ENCODE measurements at regions not wholly inside any gene's neighbourhood (a gene's known extent, or its start where the extent isn't known, plus 50 kb on each side); places are given as distances from the start of the nearest gene placed in this dataset.

DNA sequence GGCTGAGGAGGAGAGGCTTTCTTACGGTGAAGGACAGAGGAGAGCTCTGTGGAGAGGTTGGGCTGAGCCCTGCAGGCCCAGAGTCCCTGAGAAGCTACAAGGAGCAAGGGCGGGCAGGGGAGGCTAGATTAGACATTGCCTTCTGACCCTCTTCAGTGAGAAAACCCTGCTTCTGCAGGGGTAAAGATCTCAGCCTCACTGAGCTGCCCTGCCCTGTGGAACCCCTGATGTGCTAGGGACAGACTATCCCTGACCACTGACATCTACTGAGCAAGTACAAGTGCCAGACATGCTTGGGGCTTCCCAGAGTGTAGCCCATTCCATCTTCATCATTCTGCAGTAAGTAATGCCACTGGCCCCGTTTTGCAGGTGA lies 111.5 kb downstream of the CYP26B1 start:
- TF ChIP-seq, protein P1, sequence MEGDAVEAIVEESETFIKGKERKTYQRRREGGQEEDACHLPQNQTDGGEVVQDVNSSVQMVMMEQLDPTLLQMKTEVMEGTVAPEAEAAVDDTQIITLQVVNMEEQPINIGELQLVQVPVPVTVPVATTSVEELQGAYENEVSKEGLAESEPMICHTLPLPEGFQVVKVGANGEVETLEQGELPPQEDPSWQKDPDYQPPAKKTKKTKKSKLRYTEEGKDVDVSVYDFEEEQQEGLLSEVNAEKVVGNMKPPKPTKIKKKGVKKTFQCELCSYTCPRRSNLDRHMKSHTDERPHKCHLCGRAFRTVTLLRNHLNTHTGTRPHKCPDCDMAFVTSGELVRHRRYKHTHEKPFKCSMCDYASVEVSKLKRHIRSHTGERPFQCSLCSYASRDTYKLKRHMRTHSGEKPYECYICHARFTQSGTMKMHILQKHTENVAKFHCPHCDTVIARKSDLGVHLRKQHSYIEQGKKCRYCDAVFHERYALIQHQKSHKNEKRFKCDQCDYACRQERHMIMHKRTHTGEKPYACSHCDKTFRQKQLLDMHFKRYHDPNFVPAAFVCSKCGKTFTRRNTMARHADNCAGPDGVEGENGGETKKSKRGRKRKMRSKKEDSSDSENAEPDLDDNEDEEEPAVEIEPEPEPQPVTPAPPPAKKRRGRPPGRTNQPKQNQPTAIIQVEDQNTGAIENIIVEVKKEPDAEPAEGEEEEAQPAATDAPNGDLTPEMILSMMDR (IDR thresholded peaks at IDR 0.05): no peak
- TF ChIP-seq POLR2A (IDR thresholded peaks at IDR 0.05): no peak
